ENCODE measurements at regions not wholly inside any gene's neighbourhood (a gene's known extent, or its start where the extent isn't known, plus 50 kb on each side); places are given as distances from the start of the nearest gene placed in this dataset.

DNA sequence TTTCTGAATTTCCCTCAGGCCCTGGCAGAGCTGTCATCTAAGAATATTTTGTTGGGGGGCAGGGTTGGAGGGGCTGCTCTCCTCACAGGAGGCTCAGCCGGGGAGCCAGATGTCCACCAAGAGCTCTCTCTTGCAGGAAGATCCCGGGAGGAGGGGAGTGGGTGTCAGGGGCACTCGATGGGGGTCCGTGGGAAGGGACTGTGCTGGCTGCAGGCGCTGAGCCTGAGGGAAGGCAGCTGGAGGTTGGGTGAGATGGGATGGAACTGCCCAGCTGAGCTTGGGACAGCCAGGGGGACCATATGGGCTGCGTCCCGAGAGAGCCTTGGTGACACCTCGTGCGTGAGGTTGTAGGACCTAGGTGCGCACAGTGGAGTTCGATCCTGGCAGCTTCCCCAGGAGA is 111.2 kb upstream of the GSE1 start:
- TF ChIP-seq CTCF (IDR thresholded peaks at IDR 0.05; ENCODE audit: insufficient read depth, low read length, poor library complexity, severe bottlenecking), result no peak
- H3K27me3 ChIP-seq (ENCODE audit: control insufficient read depth, insufficient read depth, low read length), result peaks cover 27% of the 10 kb centered on the region

DNA sequence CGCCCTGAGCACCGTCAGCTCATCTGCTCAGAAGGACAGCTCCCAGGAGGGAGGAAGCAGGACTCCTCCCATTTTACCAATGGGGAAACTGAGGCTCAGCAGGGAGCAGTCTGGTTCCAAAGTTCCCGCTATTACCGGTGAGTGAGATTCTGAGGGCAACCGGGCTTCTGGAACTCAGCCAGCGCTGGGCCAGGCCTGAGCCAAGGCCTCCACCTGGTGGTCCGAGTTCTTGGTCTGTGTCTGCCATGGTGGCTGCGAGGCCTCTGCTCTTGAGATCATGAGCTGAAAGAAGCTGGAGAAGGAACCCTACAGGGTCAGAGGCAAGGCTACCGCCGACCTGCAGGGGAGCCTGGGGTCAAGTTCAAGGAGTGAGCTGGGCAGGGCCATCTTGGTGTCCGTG is 110.8 kb upstream of the GSE1 start:
- no peaks in the 10 kb centered on the region for H3K36me3 ChIP-seq (ENCODE audit: control insufficient read depth, insufficient read depth, low read length)

More for the DNA sequence above, 111.2 kb upstream of the GSE1 start:
- Histone ChIP-seq H3K4me3 (ENCODE audit: low read depth, low read length) (no peak overlapping the region), H3K36me3 (ENCODE audit: control insufficient read depth, insufficient read depth, low read length) (no peaks in the 10 kb centered on the region)
- no peak for DNase-seq (ENCODE audit: low read depth)

GRCh38 chr16:85503679-85504231 is 109.4 kb upstream of the GSE1 start:
- DNase-seq (ENCODE audit: low read depth), result no peak
- H3K27me3 ChIP-seq (ENCODE audit: control insufficient read depth, insufficient read depth, low read length), result peaks cover 32% of the 10 kb centered on the region
- no peaks in the 10 kb centered on the region for H3K36me3 ChIP-seq (ENCODE audit: control insufficient read depth, insufficient read depth, low read length)
- no peak overlapping the region for H3K4me3 ChIP-seq (ENCODE audit: low read depth, low read length)
- TF ChIP-seq CTCF (IDR thresholded peaks at IDR 0.05; ENCODE audit: insufficient read depth, low read length, poor library complexity, severe bottlenecking), result no peak

More for the DNA sequence above, 110.8 kb upstream of the GSE1 start:
- Histone ChIP-seq H3K4me3 (ENCODE audit: low read depth, low read length) (no peak overlapping the region), H3K27me3 (ENCODE audit: control insufficient read depth, insufficient read depth, low read length) (peaks cover 27% of the 10 kb centered on the region)
- no peak for DNase-seq (ENCODE audit: low read depth)
- no peak for TF ChIP-seq CTCF (IDR thresholded peaks at IDR 0.05; ENCODE audit: insufficient read depth, low read length, poor library complexity, severe bottlenecking)

DNA sequence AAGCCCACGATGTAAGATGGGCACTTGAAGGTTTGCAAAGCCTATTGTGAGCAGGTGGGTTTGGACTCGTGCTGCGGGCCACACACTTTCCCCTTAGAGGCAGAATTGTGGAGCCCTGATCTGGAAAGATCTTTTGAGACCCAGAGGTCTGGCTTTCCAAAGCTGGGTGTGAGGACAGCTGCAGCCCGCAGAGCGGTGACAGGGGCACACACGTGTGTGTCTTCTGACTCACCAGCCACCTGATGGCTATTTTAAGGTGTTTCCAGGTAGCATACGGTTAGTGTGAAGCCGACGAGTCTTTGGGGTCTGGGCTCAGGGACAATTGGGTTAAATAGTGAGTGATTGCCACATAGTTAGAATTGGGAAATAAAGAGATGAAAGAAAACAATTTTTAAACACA is 108.9 kb upstream of the GSE1 start:
- TF ChIP-seq CTCF (IDR thresholded peaks at IDR 0.05; ENCODE audit: insufficient read depth, low read length, poor library complexity, severe bottlenecking), result no peak
- DNase-seq (ENCODE audit: low read depth), result no peak
- H3K36me3 ChIP-seq (ENCODE audit: control insufficient read depth, insufficient read depth, low read length), result no peaks in the 10 kb centered on the region
- no peak overlapping the region for H3K4me3 ChIP-seq (ENCODE audit: low read depth, low read length)
- H3K27me3 ChIP-seq (ENCODE audit: control insufficient read depth, insufficient read depth, low read length), result peaks cover 32% of the 10 kb centered on the region

DNA sequence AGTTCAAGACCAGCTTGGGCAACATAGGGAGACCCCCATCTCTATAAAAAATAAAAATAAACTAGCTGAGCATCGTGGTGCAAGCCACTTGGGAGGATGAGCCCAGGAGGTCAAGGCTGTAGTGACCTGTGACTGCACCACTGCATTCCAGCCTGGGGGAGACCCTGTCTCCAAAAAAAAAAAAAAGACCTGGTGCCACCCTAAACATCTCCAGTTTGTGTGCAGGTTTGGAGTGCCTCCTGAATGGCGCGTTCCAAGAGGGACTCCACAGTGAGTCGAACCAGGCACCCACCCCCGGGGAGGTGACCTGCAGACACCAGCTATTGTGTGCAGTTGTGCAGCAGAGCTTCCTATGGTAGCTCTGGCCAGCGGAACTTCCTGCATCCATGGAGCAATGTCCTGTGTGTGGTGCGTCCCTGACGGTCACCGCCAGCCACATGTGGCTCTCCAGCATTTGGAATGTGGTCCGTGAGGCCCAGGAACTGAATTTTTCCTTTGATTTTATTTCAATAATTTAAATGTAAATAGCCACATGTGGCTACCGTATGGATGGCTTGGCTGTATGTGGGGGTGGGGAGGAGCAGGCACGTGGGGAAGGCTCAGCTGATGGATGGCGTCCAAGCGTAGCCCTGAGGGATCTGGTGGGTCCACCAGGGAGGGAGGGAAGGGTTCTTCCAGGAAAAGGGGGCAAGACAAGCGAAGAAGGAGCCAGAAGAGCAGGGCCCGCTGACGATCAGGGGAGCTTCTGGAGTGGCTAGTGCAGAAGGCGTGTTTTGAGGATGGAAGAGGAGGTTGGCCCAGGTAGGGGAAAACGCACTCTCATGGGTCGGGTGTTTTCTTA is 107.1 kb upstream of the GSE1 start:
- Histone ChIP-seq H3K36me3 (ENCODE audit: control insufficient read depth, insufficient read depth, low read length) (no peaks in the 10 kb centered on the region), H3K4me3 (ENCODE audit: low read depth, low read length) (no peak overlapping the region), H3K27me3 (ENCODE audit: control insufficient read depth, insufficient read depth, low read length) (peaks cover 32% of the 10 kb centered on the region)
- DNase-seq (ENCODE audit: low read depth), result no peak
- TF ChIP-seq CTCF (IDR thresholded peaks at IDR 0.05; ENCODE audit: insufficient read depth, low read length, poor library complexity, severe bottlenecking), result no peak

DNA sequence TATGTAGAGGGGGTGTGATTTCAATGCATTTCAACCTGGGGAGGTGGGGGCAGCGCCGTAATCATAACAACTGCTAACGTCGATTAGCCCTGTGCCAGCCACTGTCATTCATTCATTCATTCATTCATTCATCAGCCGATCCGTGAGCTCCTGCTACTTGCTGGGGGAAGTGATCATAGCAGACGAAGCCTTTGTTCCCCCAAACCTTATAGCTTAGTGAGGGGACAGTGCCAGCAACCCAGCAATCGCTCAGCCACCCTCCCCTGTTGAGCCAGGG is 106.5 kb upstream of the GSE1 start:
- no peak for TF ChIP-seq CTCF (IDR thresholded peaks at IDR 0.05; ENCODE audit: insufficient read depth, low read length, poor library complexity, severe bottlenecking)
- H3K27me3 ChIP-seq (ENCODE audit: control insufficient read depth, insufficient read depth, low read length), result peaks cover 33% of the 10 kb centered on the region
- H3K4me3 ChIP-seq (ENCODE audit: low read depth, low read length), result no peak overlapping the region
- DNase-seq (ENCODE audit: low read depth), result no peak
- no peaks in the 10 kb centered on the region for H3K36me3 ChIP-seq (ENCODE audit: control insufficient read depth, insufficient read depth, low read length)

Data from kidney epithelial cell (primary cell).